NCI-H2029 (cell line): ENCODE measurements at regions not wholly inside any gene's neighbourhood (a gene's known extent, or its start where the extent isn't known, plus 50 kb on each side); places are given as distances from the start of the nearest gene placed in this dataset.
A peak's percentile ranks its signal among the peaks of the same experiment; 100 is the strongest.
"Not testable (repeated sequence)": the region's sequence is repeated elsewhere in the genome, so short reads cannot be mapped to it uniquely, and the experiment has no call there.

Experiments
- DNase-seq: peaks from one replicate; lab custom pipeline; 2025; lab: John Stamatoyannopoulos, UW

DNA sequence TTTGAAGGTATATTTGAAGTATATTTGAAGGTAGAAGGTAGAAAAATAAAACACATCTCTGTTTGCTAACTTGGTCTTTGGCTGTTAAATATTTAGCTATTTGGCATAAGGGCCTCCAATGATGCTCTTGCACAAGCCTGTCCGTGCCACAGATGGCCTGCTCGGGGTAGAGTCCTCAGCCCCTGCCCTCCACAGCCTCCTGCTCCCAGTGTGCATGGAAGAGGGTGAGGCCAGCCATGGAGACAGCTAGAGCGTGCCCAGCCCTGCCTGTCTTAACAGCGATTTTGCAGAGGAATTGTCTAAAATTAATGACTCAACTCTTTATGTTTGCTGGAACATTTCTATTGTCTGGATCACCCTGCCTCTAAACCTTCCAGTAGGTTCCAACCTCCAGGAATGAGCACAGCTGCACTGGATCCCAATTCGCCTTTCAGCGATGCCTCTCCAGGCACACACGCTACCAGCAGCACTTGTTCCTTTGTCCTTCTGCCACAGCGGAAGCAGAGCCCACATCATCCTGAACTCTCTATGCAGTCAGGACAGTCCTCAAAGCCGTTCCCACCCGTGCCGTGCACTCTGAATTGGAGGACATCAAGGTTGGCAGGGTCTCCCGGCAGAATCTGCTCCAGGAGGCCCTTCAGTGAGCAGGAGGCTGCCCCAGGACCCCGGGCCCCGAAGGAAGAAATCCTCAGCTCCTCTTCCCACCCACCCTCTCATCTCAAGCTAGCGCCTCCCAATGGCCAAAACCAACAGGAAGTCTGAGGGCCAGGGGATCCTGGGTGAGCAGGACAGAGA is 254.0 kb upstream of the IRX1 start:
- no peak for DNase-seq

GRCh38 chr5:3340471-3340870 is 255.2 kb upstream of the IRX1 start:
- no peak for DNase-seq

- DNase-seq: no peak
These were observed 255.9 kb upstream of the IRX1 start for GRCh38 chr5:3339798-3340115.

DNA sequence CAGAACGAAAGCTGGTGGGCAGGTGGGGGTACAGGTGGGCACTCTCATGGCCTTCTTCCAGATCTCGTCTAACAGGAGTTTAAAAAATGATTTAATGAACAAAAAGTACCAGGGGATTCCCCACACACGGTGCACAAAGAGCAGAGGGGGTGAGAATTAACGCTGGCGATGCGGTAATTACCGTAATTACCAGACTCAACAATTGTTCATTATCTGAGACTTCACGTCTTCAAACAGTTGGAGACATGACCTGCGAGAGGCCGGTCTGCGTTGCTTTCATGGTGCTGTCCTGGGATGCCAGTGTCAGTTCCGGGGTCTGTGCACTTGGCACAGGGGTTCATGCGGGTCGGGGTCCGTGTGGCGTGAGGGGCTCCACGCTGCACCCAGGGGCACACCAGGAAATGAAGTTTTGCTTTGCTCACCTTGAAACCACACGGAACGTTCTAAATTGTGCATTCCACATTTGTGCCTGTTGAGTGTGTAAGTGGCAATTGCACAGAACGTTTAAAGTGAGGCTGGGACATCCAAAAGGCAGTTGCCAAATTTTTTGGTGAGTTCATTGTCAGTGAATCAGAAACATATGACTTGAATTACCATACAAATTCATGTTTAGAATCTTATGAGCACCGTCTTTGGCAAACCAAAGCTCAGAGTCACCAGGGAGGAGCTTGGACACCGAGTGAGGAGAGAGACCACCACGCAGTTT is 256.4 kb upstream of the IRX1 start:
- DNase-seq: no peak

DNA sequence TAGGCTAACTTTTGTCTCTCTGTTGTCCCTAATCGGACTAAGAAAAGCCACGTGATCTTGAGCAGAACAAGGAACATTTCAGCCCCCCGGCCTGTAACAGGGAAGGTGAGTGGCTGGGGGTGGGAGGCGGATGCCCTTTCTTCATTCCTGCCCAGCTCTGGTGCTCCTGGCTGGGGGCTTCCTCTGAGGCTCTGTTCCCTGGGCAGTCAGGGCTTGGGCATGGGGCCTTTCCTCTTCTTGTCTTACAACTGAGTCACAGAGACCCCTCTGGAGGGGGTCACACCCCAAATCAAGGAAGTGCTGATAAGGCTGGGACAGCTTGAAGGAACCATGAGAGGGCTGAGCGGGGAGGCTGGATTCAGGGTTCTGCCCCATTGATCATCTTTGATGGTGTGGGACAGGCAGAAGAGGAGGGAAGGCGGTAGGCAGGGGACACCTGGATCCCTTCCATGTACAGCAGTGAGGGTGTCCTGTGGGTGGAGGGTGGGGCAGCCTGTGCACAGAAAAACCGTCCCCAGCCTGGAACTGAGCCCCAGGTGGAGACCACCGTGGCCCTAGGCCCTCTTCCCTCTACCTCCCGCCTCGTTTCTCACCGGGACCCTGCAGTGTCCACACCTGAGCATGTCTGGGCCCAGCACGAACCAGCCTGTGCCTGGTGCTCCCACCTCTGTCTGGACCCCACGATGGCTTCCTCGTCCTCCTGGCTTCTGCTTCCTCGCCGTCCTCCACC is 257.7 kb upstream of the IRX1 start:
- no peak for DNase-seq

DNA sequence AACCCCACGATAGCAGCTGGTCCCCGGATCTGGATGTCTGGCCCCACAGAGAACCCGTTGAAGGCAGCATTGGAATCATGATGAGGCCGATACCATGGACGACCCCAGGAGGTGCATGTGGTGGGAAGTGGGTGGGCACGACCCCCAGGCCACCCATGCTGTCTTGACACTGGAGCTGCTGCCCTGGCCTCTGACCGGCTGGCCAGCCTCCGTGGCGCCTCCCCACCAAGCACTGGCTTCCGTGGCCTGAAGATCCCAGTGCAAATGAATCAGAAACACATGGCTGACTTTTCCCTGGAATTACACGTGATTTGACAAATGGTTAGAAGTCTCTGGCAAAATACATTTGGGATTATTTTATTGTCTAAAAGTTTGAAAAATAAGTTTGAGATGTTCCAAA is 259.0 kb upstream of the IRX1 start:
- no peak for DNase-seq

GRCh38 chr5:3335301-3335700 is 260.3 kb upstream of the IRX1 start:
- DNase-seq: no peak

GRCh38 chr5:3333836-3334235 is 261.8 kb upstream of the IRX1 start:
- DNase-seq: no peak

DNA sequence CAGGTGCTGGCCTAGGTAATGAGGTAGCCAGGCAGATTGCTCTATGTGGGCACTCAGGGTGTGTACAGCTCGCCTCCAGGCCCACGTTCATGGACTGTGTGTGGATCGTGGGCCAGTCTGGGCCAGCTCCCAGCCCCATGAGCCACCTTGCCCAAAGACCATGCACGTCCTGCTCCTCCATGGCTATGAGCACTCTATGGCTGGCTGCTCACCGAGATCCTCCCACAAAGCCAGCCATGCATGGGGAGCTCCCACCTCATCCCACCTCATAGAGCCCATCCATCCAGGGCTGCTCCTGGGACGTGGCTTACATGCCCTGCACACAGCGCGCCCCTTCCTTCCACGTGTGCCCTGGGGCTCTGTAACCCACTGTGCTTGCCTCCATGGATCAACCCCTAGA is 262.5 kb upstream of the IRX1 start:
- DNase-seq: no peak

- DNase-seq: no peak
These were observed 263.8 kb upstream of the IRX1 start for GRCh38 chr5:3331819-3332218.

- no peak for DNase-seq
These were observed 265.2 kb upstream of the IRX1 start for GRCh38 chr5:3330442-3330841.

DNA sequence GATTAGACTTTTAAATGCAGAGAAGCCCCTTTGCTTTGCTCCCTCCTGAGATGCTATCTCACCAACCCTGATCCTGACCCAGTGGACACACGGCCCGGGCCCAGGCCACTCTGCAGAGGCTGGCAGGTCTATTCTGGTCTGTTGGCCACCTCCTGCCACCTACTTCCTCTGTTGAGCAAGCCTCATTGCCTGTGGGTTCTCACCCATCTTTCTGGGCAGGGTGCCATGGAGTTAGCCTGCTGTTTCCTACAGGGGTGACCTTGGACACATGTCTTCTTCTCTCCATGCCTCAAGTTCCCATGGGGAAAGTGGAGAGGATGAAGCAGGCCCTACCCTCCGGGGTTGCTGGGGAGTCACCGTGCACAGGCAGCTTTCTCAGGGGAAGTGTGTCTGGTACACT is 266.2 kb upstream of the IRX1 start:
- DNase-seq: no peak

DNA sequence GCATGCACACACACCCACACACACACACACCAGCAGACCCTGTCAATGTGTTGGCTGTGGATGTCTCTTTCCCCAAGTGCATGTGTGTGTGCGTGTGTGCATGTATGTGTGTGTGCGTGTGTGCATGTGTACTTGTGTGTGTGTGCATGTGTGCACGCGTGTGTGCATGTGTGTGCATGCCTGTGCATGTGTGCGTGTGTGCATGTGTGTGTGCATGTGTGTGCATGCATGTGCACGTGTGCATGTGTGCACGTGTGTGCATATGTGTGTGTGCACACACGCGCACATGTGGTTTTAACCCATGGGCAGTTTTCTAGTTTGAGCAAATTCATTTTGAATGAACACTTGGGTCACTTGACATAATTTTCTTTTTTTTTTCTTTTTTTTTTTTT is 268.8 kb upstream of the IRX1 start:
- no peak for DNase-seq

DNA sequence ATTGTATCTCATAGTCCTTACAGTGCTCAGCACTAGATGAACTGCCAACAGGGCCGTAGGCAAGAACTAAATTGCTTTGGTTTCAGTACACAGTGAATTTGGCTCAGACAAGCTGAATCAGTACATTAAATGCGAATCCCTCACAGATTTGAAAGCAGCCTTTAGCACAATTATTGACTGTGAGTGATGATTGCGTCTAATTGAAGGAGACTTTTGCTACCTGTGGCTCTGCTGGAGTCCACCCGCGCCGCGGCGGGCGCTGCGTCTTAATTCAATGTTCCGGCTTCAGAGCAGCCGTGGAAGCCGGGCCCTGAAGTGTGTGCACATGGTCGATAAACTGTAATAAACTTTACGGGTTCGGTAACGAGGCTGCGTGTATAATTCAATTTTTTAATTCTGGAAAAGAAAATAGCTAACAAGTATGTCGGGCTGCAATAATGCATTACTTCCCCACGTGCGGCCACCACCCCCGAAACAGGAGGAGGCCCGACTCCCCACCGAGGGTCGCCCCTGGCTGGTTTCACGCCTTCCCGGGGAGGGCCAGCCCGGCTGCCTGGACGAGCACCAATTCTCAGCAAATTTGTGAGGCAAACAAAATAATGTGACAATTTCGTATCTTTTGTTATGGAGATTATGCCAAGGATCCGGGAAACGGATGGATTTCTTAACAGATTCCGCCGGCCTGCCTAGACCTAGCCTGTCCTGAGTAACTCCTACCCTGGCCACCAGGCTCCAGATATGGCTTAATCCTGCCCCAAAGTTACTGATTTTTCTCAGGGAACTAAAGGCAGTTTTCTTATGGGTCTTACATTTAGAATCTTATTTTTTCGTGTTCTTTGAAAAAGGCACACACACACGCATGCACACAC is 269.4 kb upstream of the IRX1 start:
- DNase-seq: no peak

DNA sequence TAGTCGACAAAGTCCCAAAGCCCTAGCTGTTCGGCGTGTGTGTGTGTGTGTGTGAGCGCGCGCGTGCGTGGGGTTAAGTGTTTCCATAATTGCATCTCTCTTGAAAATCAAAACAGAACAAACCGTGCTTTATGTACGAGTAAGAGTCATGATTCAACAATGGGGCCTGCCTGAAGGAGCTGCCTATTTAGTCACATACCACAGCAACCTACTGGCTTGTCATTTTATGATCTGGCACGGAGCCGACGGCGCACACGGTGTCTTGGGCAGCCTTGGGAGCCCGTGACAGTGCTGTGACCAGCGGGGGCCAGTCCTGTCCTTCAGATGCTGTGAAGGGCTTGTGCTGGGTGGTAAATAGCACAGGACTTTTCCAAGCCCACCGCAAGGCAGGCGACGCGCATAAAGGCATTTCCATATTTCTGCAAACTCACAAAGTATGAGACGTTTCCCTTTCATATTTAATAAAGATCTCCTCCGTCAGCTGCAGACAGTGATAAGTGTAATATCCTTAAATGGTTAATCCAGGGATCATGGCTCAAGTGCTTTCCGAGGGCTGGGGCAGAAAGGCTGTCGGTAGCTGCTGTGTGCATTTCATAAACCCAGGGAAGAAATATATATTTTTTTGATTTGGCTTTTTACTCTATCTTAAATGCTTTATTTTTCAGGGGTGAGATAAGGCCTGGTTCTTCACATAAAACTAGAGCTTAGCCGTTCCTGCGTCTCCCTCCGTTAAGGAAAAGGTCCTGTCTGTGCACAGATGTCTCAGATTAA is 270.2 kb upstream of the IRX1 start:
- peak; percentile 35 for DNase-seq

DNA sequence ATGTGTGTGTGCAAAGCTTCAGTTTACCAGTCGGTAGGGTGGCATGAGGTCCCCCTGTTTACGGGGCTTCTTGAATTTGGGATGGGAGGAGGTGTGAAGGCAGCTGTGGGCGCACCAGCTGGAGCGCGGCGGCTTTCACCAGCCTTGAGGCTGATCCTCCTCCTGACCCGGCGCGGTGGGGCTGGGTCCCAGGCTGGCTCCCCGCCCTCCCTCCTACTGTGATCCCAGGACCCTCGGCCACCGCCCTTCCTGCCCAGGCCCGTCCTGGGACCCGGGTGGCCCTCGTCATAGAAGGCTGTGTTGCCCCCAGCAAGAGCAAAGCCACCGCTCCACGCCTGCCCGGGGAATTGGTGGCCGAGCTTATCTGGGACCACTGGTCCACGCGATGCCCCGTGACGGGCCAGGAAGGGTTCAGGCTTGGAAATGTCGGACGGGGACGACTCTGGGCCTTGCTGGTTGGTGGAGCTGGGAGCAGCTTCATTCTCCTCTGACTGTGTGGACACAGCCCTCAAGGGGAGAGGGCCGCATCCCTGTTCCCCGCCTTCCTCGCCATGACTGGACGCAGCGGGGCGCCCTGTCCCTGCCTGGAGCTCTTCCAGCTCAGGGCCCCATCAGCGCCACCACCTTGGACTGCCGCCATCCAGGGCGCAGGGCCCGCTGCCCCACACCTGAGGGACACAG is 271.1 kb upstream of the IRX1 start:
- DNase-seq: no peak

- not testable (repeated sequence) for DNase-seq
These were observed 271.7 kb upstream of the IRX1 start for GRCh38 chr5:3323966-3324365.

- no peak for DNase-seq
These were observed 272.5 kb upstream of the IRX1 start for GRCh38 chr5:3323144-3323543.

DNA sequence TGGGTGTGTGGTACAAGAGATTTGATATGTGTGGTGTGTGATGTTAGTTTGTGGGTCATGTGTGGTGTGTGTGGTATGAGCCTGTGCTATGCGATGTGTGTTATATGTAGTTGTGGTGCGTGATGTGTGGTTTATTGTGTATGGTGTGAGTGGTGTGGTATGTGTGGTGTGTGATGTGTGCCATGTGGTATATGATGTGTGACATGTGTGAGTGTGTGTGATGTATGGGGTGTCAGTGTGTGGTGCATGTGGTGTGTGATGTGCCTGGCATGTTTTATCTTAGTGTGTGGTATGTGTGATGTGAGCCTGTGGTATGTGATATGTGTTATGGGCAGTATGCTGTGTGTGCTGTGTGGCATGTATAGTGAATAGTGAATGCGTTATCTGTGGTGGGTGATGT is 273.0 kb upstream of the IRX1 start:
- DNase-seq: no peak

DNA sequence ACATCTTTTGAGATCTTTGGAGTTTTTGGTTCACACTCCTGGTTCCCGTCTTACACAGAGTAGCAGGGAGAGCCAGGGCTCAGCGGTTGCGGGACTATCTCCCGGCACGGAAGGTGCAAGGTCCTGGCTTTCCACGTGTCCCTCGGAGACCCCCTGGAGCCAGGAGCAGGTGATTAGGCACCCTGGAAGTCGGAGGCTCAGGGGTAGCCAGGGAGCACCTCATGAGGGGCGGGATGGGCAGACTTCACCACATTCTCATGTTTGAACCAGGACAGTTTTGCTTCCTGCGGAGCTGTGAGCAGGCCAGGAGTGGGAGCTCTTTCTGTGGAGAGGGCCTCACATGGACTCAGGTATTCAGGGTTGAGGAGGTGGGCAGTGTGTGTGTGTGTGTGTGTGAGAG is 273.7 kb upstream of the IRX1 start:
- DNase-seq: no peak
